WTC11 (cell line): ENCODE measurements at regions not wholly inside any gene's neighbourhood (a gene's known extent, or its start where the extent isn't known, plus 50 kb on each side); places are given as distances from the start of the nearest gene placed in this dataset.

Experiments
- ATAC-seq: fragments of 200-7000 bp; cut with Tn5 transposase; 2 replicates; pipeline ENCODE4 v1.10.0; 2021; ENCODE audit warnings: mild to moderate bottlenecking, moderate library complexity
- CTCF ChIA-PET: fragments of 300-600 bp; sonication (Branson Sonifier 250); formaldehyde crosslinking; loops from one replicate; lab custom pipeline; 2021; ENCODE audit warnings: antibody characterized with exemption; lab: Charles Lee
- POLR2A ChIA-PET: fragments of 350-600 bp; sonication (Branson Sonifier 250); formaldehyde crosslinking; loops from one replicate; lab custom pipeline; 2021; ENCODE audit warnings: antibody characterized with exemption; lab: Charles Lee
- DNase-seq: peaks from one replicate; pipeline ENCODE4 v3.0.0; 2021; ENCODE audit warnings: low spot score
- H3K27ac Mint-ChIP-seq: 2 replicates; pipeline ENCODE4 v1.8.0; 2021; ENCODE audit warnings: mixed read lengths
- H3K27me3 Mint-ChIP-seq: 2 replicates; pipeline ENCODE4 v1.8.0; 2021; ENCODE audit warnings: low read depth, mild to moderate bottlenecking, moderate library complexity, mixed read lengths
- H3K36me3 Mint-ChIP-seq: 2 replicates; pipeline ENCODE4 v1.8.0; 2021; ENCODE audit warnings: mixed read lengths
- H3K4me1 Mint-ChIP-seq: 2 replicates; pipeline ENCODE4 v1.8.0; 2022; ENCODE audit warnings: mixed read lengths
- H3K4me3 Mint-ChIP-seq: 2 replicates; pipeline ENCODE4 v1.8.0; 2021; ENCODE audit warnings: mild to moderate bottlenecking, moderate library complexity, mixed read lengths
- H3K9me3 Mint-ChIP-seq: 2 replicates; pipeline ENCODE4 v1.8.0; 2021; ENCODE audit warnings: mixed read lengths
- CREM ChIP-seq: sonication (generic); formaldehyde crosslinking; IDR thresholded peaks from 2 replicates; pipeline ENCODE4 v1.8.1; 2022; ENCODE audit warnings: mild to moderate bottlenecking, missing genetic modification reagents, moderate library complexity
- ELF4 ChIP-seq: sonication (generic); formaldehyde crosslinking; IDR thresholded peaks from 2 replicates; pipeline ENCODE4 v1.8.1; 2022; ENCODE audit warnings: low read depth, mild to moderate bottlenecking, moderate library complexity, missing genetic modification reagents
- ESRRA ChIP-seq: sonication (generic); formaldehyde crosslinking; IDR thresholded peaks from 2 replicates; pipeline ENCODE4 v1.8.1; 2022; ENCODE audit warnings: mild to moderate bottlenecking, missing genetic modification reagents, borderline replicate concordance
- GRHL2 ChIP-seq: fragments of 250-450 bp; sonication (Bioruptor Pico); IDR thresholded peaks from 2 replicates; pipeline ENCODE4 v1.8.0; 2022; ENCODE audit warnings: mild to moderate bottlenecking, moderate library complexity; ENCODE audit not compliant: insufficient replicate concordance, severe bottlenecking
- HMGXB4 ChIP-seq: sonication (generic); formaldehyde crosslinking; IDR thresholded peaks from 2 replicates; pipeline ENCODE4 v1.8.1; 2023; ENCODE audit warnings: mild to moderate bottlenecking, moderate library complexity, missing genetic modification reagents
- NFE2L1 ChIP-seq: sonication (generic); formaldehyde crosslinking; IDR thresholded peaks from 2 replicates; pipeline ENCODE4 v1.8.1; 2023; ENCODE audit warnings: missing genetic modification reagents
- RELA ChIP-seq: sonication (generic); formaldehyde crosslinking; IDR thresholded peaks from 2 replicates; pipeline ENCODE4 v1.8.1; 2022; ENCODE audit warnings: missing genetic modification reagents, mild to moderate bottlenecking, borderline replicate concordance
- TCF7 ChIP-seq: sonication (generic); formaldehyde crosslinking; IDR thresholded peaks from 2 replicates; pipeline ENCODE4 v1.8.0; 2022; ENCODE audit warnings: mild to moderate bottlenecking, low read depth, missing genetic modification reagents, moderate library complexity
- ZNF121 ChIP-seq: sonication (generic); formaldehyde crosslinking; IDR thresholded peaks from 2 replicates; pipeline ENCODE4 v1.8.0; 2023; ENCODE audit warnings: missing genetic modification reagents
- ZNF317 ChIP-seq: sonication (generic); formaldehyde crosslinking; IDR thresholded peaks from 2 replicates; pipeline ENCODE4 v1.8.1; 2023; ENCODE audit warnings: low read depth, mild to moderate bottlenecking, moderate library complexity, missing genetic modification reagents, borderline replicate concordance
- ZNF423 ChIP-seq: fragments of 250-450 bp; sonication (Bioruptor Pico); IDR thresholded peaks from 2 replicates; pipeline ENCODE4 v2.1.2; 2022; ENCODE audit warnings: mild to moderate bottlenecking, moderate library complexity
- ZNF532 ChIP-seq: fragments of 250-450 bp; sonication (Bioruptor Pico); IDR thresholded peaks from 2 replicates; pipeline ENCODE4 v1.9.0; 2021; ENCODE audit warnings: mild to moderate bottlenecking, borderline replicate concordance
- ZNF671 ChIP-seq: fragments of 250-450 bp; sonication (Bioruptor Pico); IDR thresholded peaks from 2 replicates; pipeline ENCODE4 v1.8.0; 2021; ENCODE audit warnings: mild to moderate bottlenecking
- ZSCAN18 ChIP-seq: fragments of 250-450 bp; sonication (Bioruptor Pico); IDR thresholded peaks from 2 replicates; pipeline ENCODE4 v2.1.2; 2022; ENCODE audit warnings: mild to moderate bottlenecking, moderate library complexity
- TF ChIP-seq, protein P1 (sequence below): fragments of 250-450 bp; sonication (Bioruptor Pico); IDR thresholded peaks from 2 replicates; pipeline ENCODE4 v1.9.0; 2021; ENCODE audit warnings: mild to moderate bottlenecking
- TF ChIP-seq, protein P2 (sequence below): sonication (generic); formaldehyde crosslinking; IDR thresholded peaks from 2 replicates; pipeline ENCODE4 v1.8.0; 2022; ENCODE audit warnings: mild to moderate bottlenecking, missing genetic modification reagents
- TF ChIP-seq, protein P3 (sequence below): sonication (generic); formaldehyde crosslinking; IDR thresholded peaks from 2 replicates; pipeline ENCODE4 v1.8.1; 2023; ENCODE audit warnings: mild to moderate bottlenecking, missing genetic modification reagents, moderate library complexity

DNA sequence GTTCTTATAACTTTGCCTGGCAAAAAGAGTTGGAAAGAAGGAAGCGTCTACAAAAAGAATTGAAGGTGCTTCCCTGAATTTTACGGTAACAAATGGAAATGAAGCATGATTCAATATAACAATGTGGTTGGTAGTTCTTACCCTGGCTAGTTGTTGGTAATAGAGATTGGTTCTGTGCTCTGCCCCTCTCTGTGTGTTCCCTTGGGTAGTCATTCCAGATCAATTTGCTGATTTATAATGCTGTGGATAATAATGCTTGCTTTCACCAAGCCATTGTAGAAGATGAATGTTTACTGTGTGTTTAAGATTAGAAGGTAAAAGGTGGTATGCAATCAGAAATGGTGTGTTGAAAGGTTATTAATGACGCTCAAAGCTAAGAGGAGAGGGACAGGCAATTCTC, 577.8 kb upstream of the NXPH2 start (continued):
- TF ChIP-seq, protein P1, sequence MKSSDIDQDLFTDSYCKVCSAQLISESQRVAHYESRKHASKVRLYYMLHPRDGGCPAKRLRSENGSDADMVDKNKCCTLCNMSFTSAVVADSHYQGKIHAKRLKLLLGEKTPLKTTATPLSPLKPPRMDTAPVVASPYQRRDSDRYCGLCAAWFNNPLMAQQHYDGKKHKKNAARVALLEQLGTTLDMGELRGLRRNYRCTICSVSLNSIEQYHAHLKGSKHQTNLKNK (CRISPR knock-in tag): no peak
- no peak for TF ChIP-seq ZSCAN18 (CRISPR knock-in tag)
- TF ChIP-seq ZNF532 (CRISPR knock-in tag): no peak
- TF ChIP-seq NFE2L1 (CRISPR knock-in tag): no peak
- TF ChIP-seq ZNF671: no peak
- no peak for TF ChIP-seq GRHL2 (CRISPR knock-in tag)
- no peak for TF ChIP-seq ESRRA (CRISPR knock-in tag)

GRCh38 chr2:139354518-139354917, 574.3 kb upstream of the NXPH2 start:
- Mint-ChIP-seq H3K9me3 (peaks cover 38% of the 10 kb centered on the region), H3K27ac (no peak overlapping the region), H3K4me3 (no peak overlapping the region), H3K36me3 (peaks cover 16% of the 10 kb centered on the region), H3K4me1 (no peaks in the 10 kb centered on the region), H3K27me3 (peaks cover 7% of the 10 kb centered on the region; the same call in 1 of the 2 replicates)
- ATAC-seq: no peak
- no peak for TF ChIP-seq ZNF317 (CRISPR knock-in tag)
- TF ChIP-seq ELF4 (CRISPR knock-in tag): no peak
- no peak for TF ChIP-seq ZNF423 (CRISPR knock-in tag)
- TF ChIP-seq, protein P2, sequence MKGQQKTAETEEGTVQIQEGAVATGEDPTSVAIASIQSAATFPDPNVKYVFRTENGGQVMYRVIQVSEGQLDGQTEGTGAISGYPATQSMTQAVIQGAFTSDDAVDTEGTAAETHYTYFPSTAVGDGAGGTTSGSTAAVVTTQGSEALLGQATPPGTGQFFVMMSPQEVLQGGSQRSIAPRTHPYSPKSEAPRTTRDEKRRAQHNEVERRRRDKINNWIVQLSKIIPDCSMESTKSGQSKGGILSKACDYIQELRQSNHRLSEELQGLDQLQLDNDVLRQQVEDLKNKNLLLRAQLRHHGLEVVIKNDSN (CRISPR knock-in tag): no peak
- no peak for TF ChIP-seq CREM
- TF ChIP-seq HMGXB4: no peak
- no peak for TF ChIP-seq TCF7 (CRISPR knock-in tag)
- TF ChIP-seq, protein P3, sequence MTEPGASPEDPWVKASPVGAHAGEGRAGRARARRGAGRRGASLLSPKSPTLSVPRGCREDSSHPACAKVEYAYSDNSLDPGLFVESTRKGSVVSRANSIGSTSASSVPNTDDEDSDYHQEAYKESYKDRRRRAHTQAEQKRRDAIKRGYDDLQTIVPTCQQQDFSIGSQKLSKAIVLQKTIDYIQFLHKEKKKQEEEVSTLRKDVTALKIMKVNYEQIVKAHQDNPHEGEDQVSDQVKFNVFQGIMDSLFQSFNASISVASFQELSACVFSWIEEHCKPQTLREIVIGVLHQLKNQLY (CRISPR knock-in tag): no peak
- no peak for TF ChIP-seq RELA (CRISPR knock-in tag)
- TF ChIP-seq ZNF121 (CRISPR knock-in tag): no peak
- no peak for DNase-seq
- CTCF ChIA-PET: no interaction called here
- POLR2A ChIA-PET: no interaction called here
